ENCODE measurements at regions not wholly inside any gene's neighbourhood (a gene's known extent, or its start where the extent isn't known, plus 50 kb on each side); places are given as distances from the start of the nearest gene placed in this dataset.
"Not testable (repeated sequence)": the region's sequence is repeated elsewhere in the genome, so short reads cannot be mapped to it uniquely, and the experiment has no call there.

- TF ChIP-seq CTCF (IDR thresholded peaks at IDR 0.05; ENCODE audit: extremely low read depth, missing control alignments): no peak
- no peak for DNase-seq (ENCODE audit: low spot score)
Measured at GRCh38 chr14:104230946-104231345, 92.6 kb downstream of the KIF26A start.

GRCh38 chr14:104232070-104232484, 93.7 kb downstream of the KIF26A start:
- DNase-seq (ENCODE audit: low spot score): no peak
- no peak for TF ChIP-seq CTCF (IDR thresholded peaks at IDR 0.05; ENCODE audit: extremely low read depth, missing control alignments)

DNA sequence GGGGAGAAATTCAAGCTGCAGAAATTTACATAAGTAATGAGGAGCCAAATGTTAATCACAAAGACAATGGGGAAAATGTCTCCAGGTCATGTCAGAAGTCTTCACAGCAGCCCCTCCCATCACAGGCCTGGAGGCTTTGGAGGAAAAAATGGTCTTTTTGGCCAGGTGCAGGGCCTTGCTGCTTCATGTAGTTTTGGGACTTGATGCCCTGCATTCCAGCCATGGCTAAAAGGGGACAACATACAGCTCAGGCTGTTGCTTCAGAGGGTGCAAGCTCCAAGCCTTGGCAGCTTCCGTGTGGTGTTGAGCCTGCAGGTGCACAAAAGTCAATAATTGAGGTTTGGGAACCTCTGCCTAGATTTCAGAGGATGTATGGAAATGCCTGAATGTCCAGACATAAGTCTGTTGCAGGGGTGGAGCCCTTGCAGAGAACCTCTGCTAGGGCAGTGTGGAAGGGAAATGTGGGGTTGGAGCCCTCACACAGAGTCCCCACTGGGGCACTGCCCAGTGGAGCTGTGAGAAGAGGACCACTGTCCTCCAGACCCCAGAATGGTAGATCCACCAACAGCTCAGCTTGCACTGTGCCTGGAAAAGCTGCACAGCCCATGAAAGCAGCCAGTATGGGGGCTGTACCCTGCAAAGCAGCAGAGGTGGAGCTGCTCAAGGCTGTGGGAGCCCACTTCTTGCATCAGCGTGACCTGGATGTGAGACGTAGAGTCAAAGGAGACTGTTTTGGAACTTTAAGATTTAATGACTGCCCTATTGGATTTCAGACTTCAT, 95.8 kb downstream of the KIF26A start:
- DNase-seq (ENCODE audit: low spot score): not testable (repeated sequence)

- no peak for TF ChIP-seq CTCF (IDR thresholded peaks at IDR 0.05; ENCODE audit: extremely low read depth, missing control alignments)
- no peak for DNase-seq (ENCODE audit: low spot score)
Measured at GRCh38 chr14:104235686-104236085, 97.3 kb downstream of the KIF26A start.

DNA sequence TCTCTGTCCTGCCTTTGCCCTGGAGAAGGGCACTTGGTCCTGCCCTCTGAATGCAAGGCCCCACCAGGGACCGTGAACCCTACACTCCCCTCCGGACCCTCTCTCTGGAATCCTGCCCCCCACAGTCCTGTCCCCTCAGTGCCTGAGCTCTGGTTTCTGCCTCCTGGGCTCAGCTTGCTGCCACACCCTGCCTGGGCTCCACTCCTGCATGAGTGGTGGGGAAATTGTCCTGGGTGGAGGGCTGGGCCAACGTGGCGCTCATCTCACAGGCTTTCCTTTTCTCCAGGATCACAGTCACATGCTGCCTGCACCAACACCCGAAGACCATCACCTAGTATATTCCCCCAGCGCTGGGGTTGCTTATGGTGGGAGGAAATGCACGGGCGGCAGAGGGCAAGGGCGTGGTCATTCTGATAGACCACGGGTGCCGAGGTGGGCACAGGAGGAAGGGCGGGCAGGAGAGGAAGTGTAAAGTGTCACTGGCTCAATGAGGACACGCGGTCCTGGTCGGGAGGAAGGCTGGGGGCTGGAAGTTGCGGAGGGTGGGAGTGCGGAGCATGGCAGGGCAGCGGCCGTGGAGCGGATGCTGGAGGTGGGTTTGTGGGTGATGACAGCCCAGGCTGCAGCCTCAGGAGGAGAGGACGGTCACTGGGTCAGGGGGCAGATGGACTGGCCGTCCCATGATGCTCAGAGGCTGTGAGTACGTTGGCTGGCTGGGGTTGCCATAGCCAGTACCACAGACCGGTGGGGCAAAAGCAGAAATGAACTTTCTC, 99.5 kb downstream of the KIF26A start:
- DNase-seq (ENCODE audit: low spot score): no peak

DNA sequence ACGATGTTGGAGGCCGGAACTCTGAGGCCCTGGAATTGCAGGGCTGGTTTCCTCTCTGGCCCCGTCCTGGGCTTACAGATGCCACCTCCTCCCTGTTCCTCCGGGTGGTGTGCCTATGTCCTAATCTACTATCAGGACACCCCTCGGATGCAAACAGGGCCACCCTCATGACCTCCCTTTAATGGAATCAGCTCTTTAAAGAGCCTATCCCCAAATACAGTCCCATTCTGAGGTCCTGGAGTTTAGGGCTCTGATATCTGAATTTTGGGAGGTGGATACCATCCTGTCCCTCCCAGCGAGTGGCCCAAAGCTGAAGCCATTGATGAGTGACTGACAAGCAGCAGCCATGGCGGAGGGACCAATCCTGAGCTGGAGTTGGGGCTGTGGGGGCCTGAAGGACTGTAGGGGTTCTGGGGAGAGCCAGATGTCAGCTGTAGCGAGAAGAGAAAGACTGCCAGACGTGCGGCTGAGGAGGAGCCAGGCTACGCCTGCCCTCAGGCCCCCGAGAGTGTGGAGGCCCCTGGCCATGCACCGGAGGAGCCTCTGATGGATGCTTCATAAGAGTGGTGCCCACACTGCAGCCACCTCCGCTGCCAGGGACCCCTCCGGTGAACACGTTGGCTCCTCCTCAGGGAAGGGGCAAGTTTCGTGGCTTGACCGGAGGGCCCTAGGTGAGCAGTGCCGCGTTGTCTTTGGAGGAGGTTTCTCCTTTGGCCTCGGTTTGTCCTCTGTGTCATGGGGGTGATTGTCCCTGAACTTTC, 100.2 kb downstream of the KIF26A start:
- TF ChIP-seq CTCF (IDR thresholded peaks at IDR 0.05; ENCODE audit: extremely low read depth, missing control alignments): no peak
- no peak for DNase-seq (ENCODE audit: low spot score)

More for the DNA sequence above, 99.5 kb downstream of the KIF26A start:
- no peak for TF ChIP-seq CTCF (IDR thresholded peaks at IDR 0.05; ENCODE audit: extremely low read depth, missing control alignments)

DNA sequence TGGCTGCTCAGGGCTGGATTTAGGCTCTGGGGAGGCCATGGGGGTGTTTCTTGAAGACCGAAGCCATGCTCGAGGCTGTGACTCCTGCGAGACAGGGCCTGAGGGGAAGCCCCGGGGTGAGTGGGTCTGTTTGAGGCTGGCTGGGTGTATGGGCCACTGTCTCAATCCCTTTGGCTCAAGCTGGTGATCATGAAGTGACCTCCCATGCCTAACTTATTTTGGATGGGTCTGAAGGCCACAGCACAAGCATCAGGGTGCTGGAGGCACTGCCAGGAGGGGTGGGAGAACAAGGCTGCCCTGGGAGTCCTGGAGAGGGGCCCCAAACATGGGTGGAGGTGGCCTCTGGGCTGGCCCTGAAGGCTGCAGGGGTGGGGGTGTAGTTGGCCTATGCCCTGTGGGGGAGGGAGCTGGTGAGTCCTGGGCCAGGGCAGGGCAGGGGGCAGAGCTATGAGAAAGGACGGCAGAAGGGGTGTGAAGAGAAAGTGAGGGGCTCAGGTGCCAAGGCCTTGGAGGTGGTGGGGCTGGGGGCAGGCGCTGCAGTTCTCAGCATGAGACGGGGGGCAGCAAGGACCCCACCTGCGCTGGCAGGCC, 100.9 kb downstream of the KIF26A start:
- DNase-seq (ENCODE audit: low spot score): no peak

More for the DNA sequence above, 100.9 kb downstream of the KIF26A start:
- TF ChIP-seq CTCF (IDR thresholded peaks at IDR 0.05; ENCODE audit: extremely low read depth, missing control alignments): no peak

Data from GM20000 (cell line).